MM.1S (cell line): ENCODE measurements at regions not wholly inside any gene's neighbourhood (a gene's known extent, or its start where the extent isn't known, plus 50 kb on each side); places are given as distances from the start of the nearest gene placed in this dataset.

ENCODE experiments used
- DNase-seq: peaks from one replicate; pipeline ENCODE4 v3.0.0-alpha.2; 2015
- H2AFZ ChIP-seq: fragments of 300-600 bp; sonication (generic); 2 replicates; pipeline ENCODE4 v1.6.0; 2016; ENCODE audit warnings: antibody characterized with exemption, low read length
- H3F3A ChIP-seq: fragments of 300-600 bp; sonication (generic); 2 replicates; pipeline ENCODE4 v1.6.1; 2016; ENCODE audit warnings: mild to moderate bottlenecking, antibody characterized with exemption, low read length, moderate library complexity, mixed read lengths; ENCODE audit not compliant: insufficient read depth
- H3K27ac ChIP-seq: fragments of 300-600 bp; sonication (generic); 2 replicates; pipeline ENCODE4 v1.5.1; 2016; ENCODE audit warnings: mild to moderate bottlenecking, low read length
- H3K27me3 ChIP-seq: fragments of 300-600 bp; sonication (generic); replicated peaks from 2 replicates; pipeline ENCODE4 v1.6.0; 2016; ENCODE audit warnings: low read length; ENCODE audit not compliant: insufficient read depth
- H3K36me3 ChIP-seq: fragments of 300-600 bp; sonication (generic); replicated peaks from 2 replicates; pipeline ENCODE4 v1.6.1; 2016; ENCODE audit warnings: mild to moderate bottlenecking, low read length, mixed read lengths; ENCODE audit not compliant: insufficient read depth
- H3K4me1 ChIP-seq: fragments of 300-600 bp; sonication (generic); 2 replicates; pipeline ENCODE4 v1.6.1; 2016; ENCODE audit warnings: low read length, mixed read lengths
- H3K4me2 ChIP-seq: fragments of 300-600 bp; sonication (generic); 2 replicates; pipeline ENCODE4 v1.6.0; 2016; ENCODE audit warnings: low read depth, low read length
- H3K4me3 ChIP-seq: fragments of 300-600 bp; sonication (generic); 2 replicates; pipeline ENCODE4 v1.5.1; 2016; ENCODE audit warnings: low read length, mixed read lengths
- H3K79me2 ChIP-seq: fragments of 300-600 bp; sonication (generic); 2 replicates; pipeline ENCODE4 v1.6.1; 2016; ENCODE audit warnings: mixed run types, low read length, mixed read lengths
- H3K9ac ChIP-seq: fragments of 300-600 bp; sonication (generic); 2 replicates; pipeline ENCODE4 v1.6.1; 2016; ENCODE audit warnings: low read length, mixed read lengths
- H3K9me2 ChIP-seq: fragments of 300-600 bp; sonication (generic); replicated peaks from 2 replicates; pipeline ENCODE4 v1.6.1; 2016; ENCODE audit warnings: mild to moderate bottlenecking, low read length, mixed read lengths; ENCODE audit not compliant: insufficient read depth
- H3K9me3 ChIP-seq: fragments of 300-600 bp; sonication (generic); replicated peaks from 2 replicates; pipeline ENCODE4 v1.6.1; 2016; ENCODE audit warnings: mild to moderate bottlenecking, low read length, mixed read lengths; ENCODE audit not compliant: insufficient read depth
- H4K20me1 ChIP-seq: fragments of 300-600 bp; sonication (generic); 2 replicates; pipeline ENCODE4 v1.6.1; 2016; ENCODE audit warnings: mild to moderate bottlenecking, low read length, moderate library complexity, mixed read lengths; ENCODE audit not compliant: insufficient read depth
- CTCF ChIP-seq: fragments of 300-600 bp; sonication (generic); IDR thresholded peaks from 2 replicates; pipeline ENCODE4 v1.5.1; 2016; ENCODE audit warnings: antibody characterized with exemption, low read length, mixed read lengths
- EZH2 ChIP-seq: fragments of 300-600 bp; sonication (generic); optimal IDR thresholded peaks from 2 replicates; pipeline ENCODE3; 2017; ENCODE audit warnings: low read depth, mild to moderate bottlenecking, antibody characterized with exemption, low read length, mixed read lengths
- EZH2phosphoT487 ChIP-seq: fragments of 300-600 bp; sonication (generic); IDR thresholded peaks from 2 replicates; pipeline ENCODE4 v1.6.1; 2018; ENCODE audit warnings: antibody characterized with exemption, low read length

DNA sequence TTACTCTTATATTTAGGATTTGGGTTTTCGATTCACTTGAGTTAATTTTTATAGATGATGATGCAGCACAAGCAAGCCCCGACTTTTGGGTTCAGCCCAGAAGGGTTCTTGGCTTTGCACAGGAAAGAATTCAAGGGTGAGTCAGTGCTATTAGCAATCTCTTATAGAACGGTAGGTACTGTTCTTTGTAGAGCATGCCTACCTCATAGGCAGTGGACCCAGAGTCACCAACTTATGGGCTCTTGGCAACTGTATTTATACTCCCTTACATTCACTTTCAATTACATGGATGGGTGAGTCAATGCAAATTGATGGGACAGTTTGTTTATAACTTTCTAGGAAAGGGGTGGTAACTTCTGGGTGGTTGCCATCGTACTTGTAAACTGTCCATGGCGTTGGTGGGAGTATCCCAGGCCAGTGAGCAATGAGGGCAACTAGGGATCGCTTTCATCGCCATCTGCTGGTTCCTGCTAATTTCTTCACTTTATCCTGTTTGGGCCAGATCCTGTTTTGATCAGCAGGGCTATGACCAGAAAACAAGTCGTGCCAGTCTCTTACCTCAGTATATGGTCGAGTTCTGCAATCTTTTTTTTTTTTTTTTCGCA, 362.6 kb downstream of the CNTNAP4 start:
- Histone ChIP-seq H3K4me3 (no peak overlapping the region), H3K4me2 (no peak overlapping the region), H3F3A (no peaks in the 10 kb centered on the region), H3K9me2 (no peaks in the 10 kb centered on the region), H3K9me3 (no peaks in the 10 kb centered on the region), H4K20me1 (no peaks in the 10 kb centered on the region), H3K79me2 (no peaks in the 10 kb centered on the region), H3K36me3 (no peaks in the 10 kb centered on the region), H3K4me1 (no peaks in the 10 kb centered on the region), H3K27ac (no peak overlapping the region), H2AFZ (no peak overlapping the region), H3K9ac (no peak overlapping the region), H3K27me3 (no peaks in the 10 kb centered on the region)
- DNase-seq: no peak
- peak; percentile 22; the same call in 1 of the 2 replicates for TF ChIP-seq CTCF
- no peak for TF ChIP-seq EZH2phosphoT487
- TF ChIP-seq EZH2: no peak

DNA sequence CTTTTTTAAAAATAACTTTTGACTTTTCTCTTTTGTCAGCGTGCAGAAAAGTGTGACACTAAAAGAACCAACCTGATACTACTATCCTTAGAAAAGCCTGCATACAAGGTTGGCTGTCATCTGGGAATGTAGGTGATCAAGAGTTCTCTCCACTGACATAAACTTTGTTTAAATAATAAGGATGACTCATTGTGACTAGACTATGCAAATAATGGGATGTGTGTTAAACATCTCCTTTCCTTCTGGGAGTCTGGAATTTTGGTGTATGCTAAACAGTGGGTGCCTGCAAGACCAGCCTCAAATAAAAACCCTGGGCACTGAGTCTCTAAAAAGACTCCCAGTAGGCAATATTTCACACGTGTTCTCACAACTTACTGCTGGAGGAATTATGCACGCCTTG, 373.4 kb downstream of the CNTNAP4 start:
- TF ChIP-seq EZH2phosphoT487 (no peak), EZH2 (no peak), CTCF (no peak)
- Histone ChIP-seq H3K36me3 (no peaks in the 10 kb centered on the region), H3K9me2 (no peaks in the 10 kb centered on the region), H3F3A (no peaks in the 10 kb centered on the region), H3K27ac (no peak overlapping the region), H3K9me3 (no peaks in the 10 kb centered on the region), H3K4me3 (no peak overlapping the region), H4K20me1 (no peaks in the 10 kb centered on the region), H3K9ac (no peak overlapping the region), H3K4me2 (no peak overlapping the region), H3K79me2 (no peaks in the 10 kb centered on the region), H3K4me1 (no peaks in the 10 kb centered on the region), H2AFZ (no peak overlapping the region), H3K27me3 (no peaks in the 10 kb centered on the region)
- no peak for DNase-seq

DNA sequence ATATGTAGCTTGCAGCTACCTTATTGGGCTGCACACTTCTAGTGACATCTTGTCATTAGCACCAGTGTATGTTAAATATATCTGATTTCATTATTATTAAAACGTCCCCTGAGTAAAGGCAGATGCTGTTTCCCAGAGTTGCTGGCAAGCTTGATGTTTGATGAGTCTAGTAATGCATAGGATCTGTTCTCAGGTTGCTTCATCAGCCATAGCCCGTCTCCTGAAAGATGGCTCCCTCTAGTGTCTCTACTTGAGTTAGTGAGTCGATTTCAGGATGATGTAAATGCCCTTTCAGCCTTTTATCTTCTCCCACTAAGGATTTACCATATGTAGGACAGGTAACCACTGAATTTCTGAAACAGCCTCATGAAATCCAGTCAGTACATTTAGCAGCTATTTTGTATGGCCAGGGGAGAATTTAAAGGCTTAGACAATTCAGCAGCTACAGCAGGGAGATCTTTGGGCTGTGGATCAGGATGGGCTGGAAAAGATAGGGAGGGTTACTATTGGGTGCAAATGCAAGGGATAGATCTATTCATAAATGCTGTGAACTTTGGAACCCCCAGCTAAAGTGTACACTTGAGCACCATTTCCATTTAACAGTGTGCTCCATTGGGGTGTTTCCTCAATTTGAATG, 376.3 kb downstream of the CNTNAP4 start:
- H3K27ac ChIP-seq: no peak overlapping the region
- no peak for TF ChIP-seq EZH2
- no peak for TF ChIP-seq EZH2phosphoT487
- TF ChIP-seq CTCF: peak; percentile 53
- H3K9me2 ChIP-seq: no peaks in the 10 kb centered on the region

More for the DNA sequence above, 376.3 kb downstream of the CNTNAP4 start:
- DNase-seq: peak; percentile 48
- no peak overlapping the region for H3K9ac ChIP-seq
- no peak overlapping the region for H3K4me3 ChIP-seq
- no peaks in the 10 kb centered on the region for H3K9me3 ChIP-seq
- no peaks in the 10 kb centered on the region for H3K4me1 ChIP-seq
- H3K4me2 ChIP-seq: no peak overlapping the region
- H4K20me1 ChIP-seq: no peaks in the 10 kb centered on the region
- no peaks in the 10 kb centered on the region for H3K79me2 ChIP-seq
- H3K36me3 ChIP-seq: no peaks in the 10 kb centered on the region
- H3K27me3 ChIP-seq: no peaks in the 10 kb centered on the region
- H2AFZ ChIP-seq: no peak overlapping the region
- H3F3A ChIP-seq: no peaks in the 10 kb centered on the region
